Thyroid gland (tissue), 4 donors: ENCODE measurements at regions not wholly inside any gene's neighbourhood (a gene's known extent, or its start where the extent isn't known, plus 50 kb on each side); places are given as distances from the start of the nearest gene placed in this dataset.
A peak's percentile ranks its signal among the peaks of the same experiment; 100 is the strongest.

ENCODE experiments used
- DNase-seq, 2 donors: peaks; one replicate each; pipeline ENCODE4 v3.0.0-alpha.2; 2019
- H3K27ac ChIP-seq, 3 donors: fragments of 200-600 bp; sonication (generic); 1 replicate in 2 of 3; 2 replicates in 1 of 3; pipeline ENCODE4 v1.5.1; 2016 to 2019; ENCODE audit warnings: mild to moderate bottlenecking in 1 of 3, moderate library complexity in 1 of 3
- H3K27me3 ChIP-seq: fragments of 200-600 bp; sonication (generic); one replicate; pipeline ENCODE4 v1.5.1; 2019
- H3K36me3 ChIP-seq, 2 donors: fragments of 200-600 bp; sonication (generic); one replicate each; pipeline ENCODE4 v1.5.1; 2016 to 2019
- H3K4me1 ChIP-seq, 2 donors: fragments of 200-600 bp; sonication (generic); one replicate each; pipeline ENCODE4 v1.5.1; 2017 to 2019
- H3K4me3 ChIP-seq, 3 donors: fragments of 200-600 bp; sonication (generic); replicated peaks in 1 of 3; 1 replicate in 2 of 3; 2 replicates in 1 of 3; pipeline ENCODE4 v1.5.1; 2016; ENCODE audit warnings: mild to moderate bottlenecking in 1 of 3
- H3K9me3 ChIP-seq: fragments of 200-600 bp; sonication (generic); one replicate; pipeline ENCODE4 v1.5.1; 2017
- POLR2A ChIP-seq, 2 donors: fragments of 450-650 bp; IDR thresholded peaks; one replicate each; pipeline ENCODE4 v1.6.1; 2017; ENCODE audit warnings: antibody characterized with exemption in 2 of 2, mild to moderate bottlenecking in 2 of 2, moderate library complexity in 1 of 2
- WGBS, 2 donors: methylation state at CpG; one replicate each; pipeline ENCODE4 v1.1.5; 2017; 5-methylcytosine and 5-hydroxymethylcytosine counted together
- intact Hi-C: fragments of 100-400 bp; cut with DNase I; formaldehyde crosslinking; loops from one replicate; pipeline ENCODE4 v1.15.1; 2023
- TF ChIP-seq, protein P1 (sequence below), 6 experiments: fragments of 200-600 bp in 3 of 6; fragments of 450-650 bp in 3 of 6; sonication (generic) in 3 of 6; IDR thresholded peaks; one replicate each; pipeline ENCODE4 v1.5.1; 2016 to 2019; ENCODE audit warnings: antibody characterized with exemption in 6 of 6, mild to moderate bottlenecking in 2 of 6, inconsistent platforms in 1 of 6, moderate library complexity in 1 of 6

DNA sequence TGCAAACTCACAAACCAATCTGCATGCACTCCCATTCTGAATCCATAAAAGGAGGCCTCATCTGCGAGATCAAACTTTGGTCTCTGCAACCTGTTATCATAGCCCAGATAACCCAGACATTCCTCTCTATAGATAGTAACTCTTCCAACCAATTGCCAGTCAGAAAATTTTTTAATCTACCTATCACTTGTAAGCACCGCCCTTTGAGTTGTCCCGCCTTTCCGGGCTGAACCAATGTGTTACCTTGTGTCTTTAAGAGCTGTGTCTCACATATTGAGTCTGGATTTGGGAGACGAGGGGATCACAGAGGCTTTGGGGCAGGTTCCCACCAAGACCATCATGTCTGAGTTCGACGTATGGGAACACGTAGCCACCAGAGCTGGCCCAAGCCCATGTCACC lies 91.1 kb upstream of the PPP1R26 start:
- H3K36me3 ChIP-seq, result no peaks in the 10 kb centered on the region
- WGBS, 2 donors, result 92 to 93% methylated on average over 8 of the region's 8 CpGs
- no peak overlapping the region for H3K4me3 ChIP-seq
- intact Hi-C loops, result no loop called here
- H3K27me3 ChIP-seq, result no peaks in the 10 kb centered on the region
- H3K27ac ChIP-seq, result no peak overlapping the region
- TF ChIP-seq POLR2A (IDR thresholded peaks at IDR 0.05), result no peak
- TF ChIP-seq, protein P1, sequence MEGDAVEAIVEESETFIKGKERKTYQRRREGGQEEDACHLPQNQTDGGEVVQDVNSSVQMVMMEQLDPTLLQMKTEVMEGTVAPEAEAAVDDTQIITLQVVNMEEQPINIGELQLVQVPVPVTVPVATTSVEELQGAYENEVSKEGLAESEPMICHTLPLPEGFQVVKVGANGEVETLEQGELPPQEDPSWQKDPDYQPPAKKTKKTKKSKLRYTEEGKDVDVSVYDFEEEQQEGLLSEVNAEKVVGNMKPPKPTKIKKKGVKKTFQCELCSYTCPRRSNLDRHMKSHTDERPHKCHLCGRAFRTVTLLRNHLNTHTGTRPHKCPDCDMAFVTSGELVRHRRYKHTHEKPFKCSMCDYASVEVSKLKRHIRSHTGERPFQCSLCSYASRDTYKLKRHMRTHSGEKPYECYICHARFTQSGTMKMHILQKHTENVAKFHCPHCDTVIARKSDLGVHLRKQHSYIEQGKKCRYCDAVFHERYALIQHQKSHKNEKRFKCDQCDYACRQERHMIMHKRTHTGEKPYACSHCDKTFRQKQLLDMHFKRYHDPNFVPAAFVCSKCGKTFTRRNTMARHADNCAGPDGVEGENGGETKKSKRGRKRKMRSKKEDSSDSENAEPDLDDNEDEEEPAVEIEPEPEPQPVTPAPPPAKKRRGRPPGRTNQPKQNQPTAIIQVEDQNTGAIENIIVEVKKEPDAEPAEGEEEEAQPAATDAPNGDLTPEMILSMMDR (IDR thresholded peaks at IDR 0.05), result no peak
- no peaks in the 10 kb centered on the region for H3K9me3 ChIP-seq
- DNase-seq, result no peak
- H3K4me1 ChIP-seq, result no peaks in the 10 kb centered on the region

DNA sequence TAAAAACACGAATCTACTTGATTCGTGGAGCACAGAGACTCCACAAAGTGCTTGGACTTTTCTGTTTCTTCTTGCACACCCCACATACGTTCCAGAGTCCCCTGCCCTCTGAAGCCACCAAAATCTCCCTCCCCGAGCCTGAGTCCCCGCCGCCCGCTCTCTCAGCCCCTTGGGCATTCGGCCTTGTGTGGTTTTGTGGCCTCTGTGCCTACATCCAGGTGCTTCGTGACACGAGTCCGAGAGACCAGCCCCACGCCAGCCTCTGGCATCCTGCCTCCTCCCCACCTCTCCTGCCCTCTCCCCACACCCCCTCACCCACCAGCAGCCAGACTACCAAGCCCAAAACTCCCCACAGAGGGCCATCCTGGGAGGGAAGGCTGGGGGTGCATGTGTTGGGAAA lies 87.8 kb upstream of the PPP1R26 start:
- Histone ChIP-seq H3K36me3 (no peaks in the 10 kb centered on the region), H3K9me3 (no peaks in the 10 kb centered on the region), H3K27me3 (no peaks in the 10 kb centered on the region), H3K4me1 (peaks cover 0 to 4% of the 10 kb centered on the region in 2 donors), H3K27ac (no peak overlapping the region), H3K4me3 (no peak overlapping the region)
- TF ChIP-seq, protein P1 (IDR thresholded peaks at IDR 0.05), result no peak
- TF ChIP-seq POLR2A (IDR thresholded peaks at IDR 0.05), result no peak
- intact Hi-C loops, result no loop called here
- DNase-seq, result no peak
- 78 to 86% methylated on average over 12 of the region's 12 CpGs for WGBS, 2 donors

DNA sequence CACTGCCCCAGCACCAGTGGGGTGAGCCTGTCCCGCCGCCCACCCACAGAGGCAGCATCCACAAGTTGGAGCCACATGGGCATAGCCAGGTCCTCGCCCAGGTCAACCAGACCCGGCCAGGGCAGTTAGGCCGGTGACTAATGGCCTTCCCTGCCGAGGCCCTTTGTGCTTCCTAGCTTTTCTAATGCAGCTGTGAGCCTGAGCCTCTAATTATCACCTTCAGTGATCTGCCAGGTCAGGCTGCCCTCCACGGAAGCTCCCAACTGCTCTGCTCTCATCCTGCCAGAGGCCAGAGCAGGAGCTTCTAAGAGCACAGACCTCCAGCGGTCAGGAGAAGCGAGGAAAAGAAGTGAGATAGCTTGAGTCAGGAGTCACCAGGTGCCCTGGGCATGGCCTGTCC lies 87.1 kb upstream of the PPP1R26 start:
- WGBS, 2 donors, result 74 to 77% methylated on average over 5 of the region's 9 CpGs
- H3K27me3 ChIP-seq, result no peaks in the 10 kb centered on the region
- DNase-seq, result no peak
- no peaks in the 10 kb centered on the region for H3K36me3 ChIP-seq
- H3K4me1 ChIP-seq, result peaks cover 0 to 4% of the 10 kb centered on the region in 2 donors
- no peaks in the 10 kb centered on the region for H3K9me3 ChIP-seq
- intact Hi-C loops, result no loop called here
- no peak for TF ChIP-seq POLR2A (IDR thresholded peaks at IDR 0.05)
- TF ChIP-seq, protein P1 (IDR thresholded peaks at IDR 0.05), result no peak
- no peak overlapping the region for H3K27ac ChIP-seq
- H3K4me3 ChIP-seq, result no peak overlapping the region

DNA sequence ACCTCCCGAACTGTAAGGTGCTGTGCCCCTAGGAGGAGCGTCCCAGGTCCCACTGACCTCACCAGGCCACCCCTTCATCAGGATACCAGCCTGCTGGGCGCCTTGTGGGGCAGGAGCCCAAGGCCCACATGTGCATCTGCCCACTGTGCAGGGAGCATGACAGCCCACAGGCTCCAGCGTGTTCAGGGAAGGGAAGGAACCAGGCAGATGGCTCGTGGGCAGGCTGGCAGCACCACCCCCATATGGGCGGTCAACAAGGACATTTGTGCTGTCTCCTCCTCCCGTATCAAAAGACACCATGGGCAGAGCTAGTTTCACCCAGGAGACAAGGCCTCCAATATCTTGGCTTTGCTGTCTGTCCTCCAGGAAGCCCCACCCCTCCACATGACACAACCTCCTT lies 85.5 kb upstream of the PPP1R26 start:
- H3K9me3 ChIP-seq, result no peaks in the 10 kb centered on the region
- intact Hi-C loops, result no loop called here
- no peaks in the 10 kb centered on the region for H3K36me3 ChIP-seq
- H3K4me3 ChIP-seq, result no peak overlapping the region
- no peak overlapping the region for H3K27ac ChIP-seq
- no peak for DNase-seq
- no peaks in the 10 kb centered on the region for H3K27me3 ChIP-seq
- peaks cover 0 to 4% of the 10 kb centered on the region in 2 donors for H3K4me1 ChIP-seq
- WGBS, 2 donors, result 67 to 73% methylated on average over 1 to 4 of the region's 7 CpGs
- TF ChIP-seq POLR2A (IDR thresholded peaks at IDR 0.05), result no peak
- TF ChIP-seq, protein P1 (IDR thresholded peaks at IDR 0.05), result no peak

DNA sequence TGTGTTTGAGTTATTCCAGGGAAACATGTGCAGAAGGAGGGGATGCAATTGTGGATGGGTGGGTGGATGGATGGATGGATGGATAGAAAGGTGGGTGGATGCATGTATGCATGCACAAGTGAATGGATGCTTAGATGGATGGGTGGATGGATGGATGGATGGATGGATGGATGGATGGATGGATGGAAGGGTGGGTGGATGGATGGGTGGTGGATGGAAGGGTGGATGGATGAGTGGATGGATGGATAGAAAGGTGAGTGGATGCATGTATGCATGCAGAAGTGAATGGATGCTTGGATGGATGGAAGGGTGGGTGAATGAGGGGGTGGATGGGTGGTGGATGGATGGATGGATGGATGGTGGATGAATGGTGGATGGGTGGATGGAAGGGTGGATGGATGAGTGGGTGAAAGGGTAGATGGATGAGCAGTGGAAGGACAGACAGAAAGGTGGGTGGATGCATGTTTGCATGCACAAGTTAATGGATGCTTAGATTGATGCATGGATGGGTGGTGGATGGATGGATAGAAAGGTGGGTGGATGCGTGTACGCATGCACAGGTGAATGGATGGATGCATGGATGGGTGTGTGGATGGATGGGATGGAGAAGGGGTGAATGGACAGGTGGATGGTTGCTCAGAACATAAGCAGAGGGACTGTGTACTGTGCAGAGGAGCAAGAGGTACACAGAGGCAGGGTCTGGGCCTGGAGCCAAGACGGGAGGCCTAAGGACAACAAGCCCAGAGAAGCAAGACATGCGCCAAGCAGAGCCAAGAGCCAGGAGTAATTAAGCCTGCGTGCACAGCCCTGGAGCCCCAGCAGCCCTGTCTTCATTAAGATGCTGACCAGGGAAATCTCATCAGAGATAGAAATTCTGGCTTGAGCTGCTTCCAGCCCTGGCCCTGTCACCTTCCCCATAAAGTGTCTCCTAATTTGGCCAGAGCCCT lies 84.6 kb upstream of the PPP1R26 start:
- intact Hi-C loops, result no loop called here
- Histone ChIP-seq H3K4me1 (peaks cover 0 to 4% of the 10 kb centered on the region in 2 donors), H3K4me3 (no peak overlapping the region), H3K36me3 (no peaks in the 10 kb centered on the region), H3K9me3 (no peaks in the 10 kb centered on the region), H3K27ac (no peak overlapping the region), H3K27me3 (no peaks in the 10 kb centered on the region)
- DNase-seq, result peak; percentile 49 to 60
- TF ChIP-seq, protein P1 (IDR thresholded peaks at IDR 0.05), result no peak
- no peak for TF ChIP-seq POLR2A (IDR thresholded peaks at IDR 0.05)
- WGBS, 2 donors, result 56 to 70% methylated on average over 5 of the region's 5 CpGs
